ENCODE measurements at regions not wholly inside any gene's neighbourhood (a gene's known extent, or its start where the extent isn't known, plus 50 kb on each side); places are given as distances from the start of the nearest gene placed in this dataset.
"Not testable (repeated sequence)": the region's sequence is repeated elsewhere in the genome, so short reads cannot be mapped to it uniquely, and the experiment has no call there.

GRCh38 chr3:109696932-109697331 is 359.6 kb upstream of the DPPA4 start:
- no peak overlapping the region for H3K4me3 ChIP-seq (ENCODE audit: low read length)
- H3K36me3 ChIP-seq (ENCODE audit: control insufficient read depth, insufficient read depth, low read length) = no peaks in the 10 kb centered on the region
- H3K9me3 ChIP-seq (ENCODE audit: control insufficient read depth, low read length) = peaks cover 10% of the 10 kb centered on the region
- peak; percentile 70 for TF ChIP-seq CTCF (conservative IDR thresholded peaks at IDR 0.05)
- Mint-ChIP-seq H3K4me1 (peaks cover 6% of the 10 kb centered on the region), H3K36me3 (ENCODE audit: low read depth) (no peaks in the 10 kb centered on the region), H3K27ac (no peak overlapping the region), H3K4me3 (no peak overlapping the region), H3K9me3 (peaks cover 7% of the 10 kb centered on the region), H3K27me3 (ENCODE audit: insufficient read depth) (no peaks in the 10 kb centered on the region)
- no peak for DNase-seq
- H3K4me1 ChIP-seq (ENCODE audit: control insufficient read depth, insufficient read depth, low read length) = no peaks in the 10 kb centered on the region
- no peak overlapping the region for H3K27ac ChIP-seq (ENCODE audit: low read depth, low read length)
- no peak overlapping the region for H3K9ac ChIP-seq (ENCODE audit: extremely low read depth, low read length, poor library complexity, severe bottlenecking)
- no peaks in the 10 kb centered on the region for H3K27me3 ChIP-seq (ENCODE audit: control insufficient read depth, insufficient read depth, low read length, poor library complexity, severe bottlenecking)

DNA sequence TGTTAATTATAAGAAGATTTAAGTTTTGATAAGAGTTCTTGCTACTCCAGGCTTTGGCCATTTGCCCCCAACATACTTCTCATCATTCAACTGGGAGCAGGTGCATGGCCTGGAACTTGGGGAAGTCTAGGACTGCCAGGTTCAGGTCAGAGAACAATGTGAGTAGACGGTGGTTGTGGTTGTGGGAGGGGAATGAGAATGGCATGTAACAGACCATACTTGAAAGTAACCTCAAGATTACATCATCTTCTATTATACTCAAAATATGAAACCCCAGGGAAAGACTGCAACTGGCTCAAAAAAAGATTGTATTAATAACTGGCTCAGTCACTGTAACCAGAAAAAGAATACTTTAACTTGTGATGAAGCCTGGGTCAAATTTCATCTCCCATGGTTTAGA is 364.9 kb upstream of the DPPA4 start:
- Mint-ChIP-seq H3K36me3 (ENCODE audit: low read depth) (no peaks in the 10 kb centered on the region), H3K27me3 (ENCODE audit: insufficient read depth) (no peaks in the 10 kb centered on the region), H3K27ac (no peak overlapping the region), H3K4me3 (no peak overlapping the region), H3K9me3 (no peaks in the 10 kb centered on the region), H3K4me1 (peaks cover 19% of the 10 kb centered on the region)
- peaks cover 7% of the 10 kb centered on the region for H3K4me1 ChIP-seq (ENCODE audit: control insufficient read depth, insufficient read depth, low read length)
- H3K27ac ChIP-seq (ENCODE audit: low read depth, low read length) = no peak overlapping the region
- no peak for DNase-seq
- H3K9ac ChIP-seq (ENCODE audit: extremely low read depth, low read length, poor library complexity, severe bottlenecking) = no peak overlapping the region
- WGBS, 2 experiments (ENCODE audit: insufficient coverage in 1 of 2, insufficient read length in 1 of 2) = no CpG with 5 or more reads among the region's 1 CpG
- no peak for TF ChIP-seq CTCF (conservative IDR thresholded peaks at IDR 0.05)
- H3K4me3 ChIP-seq (ENCODE audit: low read length) = no peak overlapping the region
- H3K27me3 ChIP-seq (ENCODE audit: control insufficient read depth, insufficient read depth, low read length, poor library complexity, severe bottlenecking) = no peaks in the 10 kb centered on the region
- H3K36me3 ChIP-seq (ENCODE audit: control insufficient read depth, insufficient read depth, low read length) = no peaks in the 10 kb centered on the region
- H3K9me3 ChIP-seq (ENCODE audit: control insufficient read depth, low read length) = no peaks in the 10 kb centered on the region

GRCh38 chr3:109702976-109703375 is 365.6 kb upstream of the DPPA4 start:
- no peaks in the 10 kb centered on the region for H3K27me3 ChIP-seq (ENCODE audit: control insufficient read depth, insufficient read depth, low read length, poor library complexity, severe bottlenecking)
- no peak overlapping the region for H3K4me3 ChIP-seq (ENCODE audit: low read length)
- H3K27ac Mint-ChIP-seq = no peak overlapping the region
- H3K9me3 ChIP-seq (ENCODE audit: control insufficient read depth, low read length) = no peaks in the 10 kb centered on the region
- no peak overlapping the region for H3K4me3 Mint-ChIP-seq
- DNase-seq = no peak
- H3K4me1 ChIP-seq (ENCODE audit: control insufficient read depth, insufficient read depth, low read length) = peaks cover 7% of the 10 kb centered on the region
- peaks cover 19% of the 10 kb centered on the region for H3K4me1 Mint-ChIP-seq
- no peak for TF ChIP-seq CTCF (conservative IDR thresholded peaks at IDR 0.05)
- H3K36me3 ChIP-seq (ENCODE audit: control insufficient read depth, insufficient read depth, low read length) = no peaks in the 10 kb centered on the region
- 82% methylated on average over 2 of the region's 2 CpGs; no CpG with 5 or more reads in 1 of the 2 experiments for WGBS, 2 experiments (ENCODE audit: insufficient coverage in 1 of 2, insufficient read length in 1 of 2)
- H3K9me3 Mint-ChIP-seq = no peaks in the 10 kb centered on the region
- H3K27ac ChIP-seq (ENCODE audit: low read depth, low read length) = no peak overlapping the region
- H3K27me3 Mint-ChIP-seq (ENCODE audit: insufficient read depth) = no peaks in the 10 kb centered on the region
- H3K36me3 Mint-ChIP-seq (ENCODE audit: low read depth) = no peaks in the 10 kb centered on the region
- H3K9ac ChIP-seq (ENCODE audit: extremely low read depth, low read length, poor library complexity, severe bottlenecking) = no peak overlapping the region

DNA sequence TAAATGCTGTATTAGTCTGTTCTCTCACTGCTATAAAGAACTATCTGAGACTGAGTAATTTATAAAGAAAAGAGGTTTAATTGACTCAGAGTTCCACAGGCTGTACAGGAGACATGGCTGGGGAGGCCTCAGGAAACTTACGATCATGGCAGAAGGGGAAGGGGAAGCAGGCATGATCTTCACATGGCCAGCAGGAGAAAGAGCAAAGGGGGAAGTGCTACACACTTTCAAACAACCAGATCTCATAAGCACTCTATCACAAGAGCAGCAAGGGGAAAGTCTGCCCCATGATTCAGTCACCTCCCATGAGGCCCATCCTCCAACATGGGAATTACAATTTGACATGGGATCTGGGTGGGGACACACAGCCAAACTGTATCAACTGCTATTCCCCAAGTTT is 367.8 kb upstream of the DPPA4 start:
- H3K27ac ChIP-seq (ENCODE audit: low read depth, low read length); H3K27me3 Mint-ChIP-seq (ENCODE audit: insufficient read depth); H3K4me3 Mint-ChIP-seq; H3K9ac ChIP-seq (ENCODE audit: extremely low read depth, low read length, poor library complexity, severe bottlenecking); H3K4me3 ChIP-seq (ENCODE audit: low read length); DNase-seq; H3K27ac Mint-ChIP-seq; H3K36me3 Mint-ChIP-seq (ENCODE audit: low read depth); H3K9me3 Mint-ChIP-seq; H3K4me1 ChIP-seq (ENCODE audit: control insufficient read depth, insufficient read depth, low read length); H3K36me3 ChIP-seq (ENCODE audit: control insufficient read depth, insufficient read depth, low read length); H3K9me3 ChIP-seq (ENCODE audit: control insufficient read depth, low read length); H3K27me3 ChIP-seq (ENCODE audit: control insufficient read depth, insufficient read depth, low read length, poor library complexity, severe bottlenecking): not testable (repeated sequence)
- H3K4me1 Mint-ChIP-seq = peaks cover 19% of the 10 kb centered on the region
- 100% methylated on average over 1 of the region's 1 CpG for WGBS, 2 experiments (ENCODE audit: insufficient coverage in 1 of 2, insufficient read length in 1 of 2)

Data from endodermal cell (in vitro differentiated cells).